ENCODE measurements at regions not wholly inside any gene's neighbourhood (a gene's known extent, or its start where the extent isn't known, plus 50 kb on each side); places are given as distances from the start of the nearest gene placed in this dataset.
"Not testable (repeated sequence)": the region's sequence is repeated elsewhere in the genome, so short reads cannot be mapped to it uniquely, and the experiment has no call there.

DNA sequence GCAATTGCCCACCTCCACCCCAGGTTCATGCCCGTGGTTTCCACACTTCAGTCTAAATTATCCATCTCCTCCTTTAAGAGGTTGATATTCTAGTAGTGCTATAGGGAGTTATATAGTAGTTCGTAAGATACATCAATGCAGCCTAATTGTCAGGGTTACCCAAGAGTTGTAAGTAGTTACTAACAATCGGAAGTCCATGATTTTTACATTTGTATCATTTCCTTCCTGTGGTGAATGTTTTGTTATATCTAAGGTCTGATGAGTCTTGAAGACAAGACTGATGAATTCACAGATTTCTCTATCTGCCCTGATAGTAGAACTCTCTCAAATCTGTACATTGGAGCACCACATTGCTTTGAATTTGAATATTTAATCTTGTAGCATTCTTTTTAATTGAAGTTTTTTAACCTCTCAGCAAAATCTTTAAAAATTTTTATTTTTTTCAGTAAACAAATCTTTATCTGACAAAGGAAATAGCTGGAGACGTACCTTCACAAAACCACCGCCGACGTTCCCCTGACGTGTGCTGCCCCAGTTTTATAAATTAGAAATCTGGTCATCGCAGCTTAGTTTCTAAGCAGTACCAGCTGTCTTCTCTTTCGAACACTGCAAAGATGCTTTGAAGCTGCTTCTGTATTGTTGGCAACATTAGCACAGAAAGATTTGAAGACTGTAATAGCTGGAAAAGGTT lies 264.5 kb downstream of the SOCS6 start:
- no peak for DNase-seq

GRCh38 chr18:70536370-70537062 lies 247.7 kb downstream of the SOCS6 start:
- DNase-seq, result no peak

GRCh38 chr18:70535041-70535440 lies 246.2 kb downstream of the SOCS6 start:
- DNase-seq, result no peak

- DNase-seq, result not testable (repeated sequence)
Observed at GRCh38 chr18:70525322-70525721, 236.5 kb downstream of the SOCS6 start.

DNA sequence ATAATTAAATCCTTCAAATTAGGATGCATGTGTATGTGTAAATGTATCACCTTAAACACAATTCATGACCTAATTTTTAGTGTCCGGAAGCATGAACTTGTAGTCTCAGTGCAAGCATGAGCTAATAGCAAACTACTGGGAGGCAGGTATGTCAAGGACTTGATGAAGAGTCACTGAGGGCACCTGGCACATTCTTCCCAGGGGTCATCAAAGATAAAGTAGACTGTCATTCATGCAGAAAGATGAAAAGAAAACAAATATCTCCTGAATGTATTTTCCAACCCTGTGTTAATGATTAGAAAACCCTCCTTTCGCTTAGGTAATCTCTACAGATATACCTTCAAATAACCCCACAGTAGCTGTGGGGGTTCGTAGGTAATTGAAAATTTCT lies 234.9 kb downstream of the SOCS6 start:
- no peak for DNase-seq

DNA sequence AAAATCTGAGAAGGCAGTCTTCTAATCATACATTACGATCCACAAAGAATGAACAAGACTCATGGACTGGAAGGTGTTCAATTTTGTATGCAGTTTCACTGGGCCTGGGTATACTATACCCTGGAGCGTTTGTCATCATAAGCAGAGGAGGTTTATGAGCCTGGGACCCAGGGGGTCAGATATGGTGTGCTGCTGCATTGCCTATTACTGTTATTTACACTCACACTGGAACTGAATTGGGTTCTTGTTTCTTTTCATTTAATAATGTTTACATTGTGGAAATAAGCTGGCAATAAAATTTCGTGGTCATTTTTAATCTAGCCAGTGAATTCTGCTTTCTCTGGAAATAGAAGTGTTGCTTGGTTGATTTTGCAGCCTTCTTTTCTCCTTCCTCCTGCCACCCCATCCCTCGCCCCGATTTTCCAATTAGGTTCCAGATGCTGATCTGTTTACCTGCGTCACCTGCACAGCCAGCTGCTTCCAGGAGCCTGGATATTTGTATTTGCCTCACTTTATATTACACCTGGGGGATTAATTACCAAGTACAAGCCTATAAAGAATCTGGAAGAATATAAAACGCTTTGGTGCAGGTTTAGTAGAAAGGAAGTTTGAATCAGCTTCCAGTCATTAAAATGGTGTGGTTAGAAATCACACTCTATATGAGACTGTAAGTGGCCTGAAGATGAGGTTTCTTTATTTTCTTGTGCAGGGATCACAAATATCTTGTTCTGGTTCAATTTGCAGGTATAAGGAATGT lies 234.4 kb downstream of the SOCS6 start:
- no peak for DNase-seq

GRCh38 chr18:70522183-70522680 lies 233.4 kb downstream of the SOCS6 start:
- DNase-seq, result no peak

DNA sequence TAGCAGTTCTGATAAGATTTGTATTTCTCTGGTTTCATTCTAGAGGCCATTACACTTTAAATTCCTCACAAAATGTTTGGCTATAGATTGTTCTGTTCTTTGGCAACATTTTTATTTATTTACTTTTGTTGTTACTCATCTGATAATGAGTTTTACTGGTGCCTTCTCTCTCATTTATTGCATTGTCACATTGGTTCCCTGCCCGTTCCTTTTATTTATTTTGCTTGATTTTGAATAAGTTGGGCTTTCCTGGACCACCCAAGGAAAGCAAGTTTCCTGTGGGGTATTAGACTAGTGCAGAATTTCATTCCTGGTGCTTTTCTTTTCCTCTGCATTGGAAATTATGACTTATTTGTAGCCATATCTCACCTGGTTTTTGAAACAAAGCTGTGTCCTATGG lies 232.0 kb downstream of the SOCS6 start:
- DNase-seq, result no peak

- DNase-seq, result no peak
Observed at GRCh38 chr18:70513502-70514171, 224.8 kb downstream of the SOCS6 start.

GRCh38 chr18:70507970-70508369 lies 219.1 kb downstream of the SOCS6 start:
- no peak for DNase-seq

- DNase-seq, result peak; percentile 42
Observed at GRCh38 chr18:70506511-70506910, 217.7 kb downstream of the SOCS6 start.

DNA sequence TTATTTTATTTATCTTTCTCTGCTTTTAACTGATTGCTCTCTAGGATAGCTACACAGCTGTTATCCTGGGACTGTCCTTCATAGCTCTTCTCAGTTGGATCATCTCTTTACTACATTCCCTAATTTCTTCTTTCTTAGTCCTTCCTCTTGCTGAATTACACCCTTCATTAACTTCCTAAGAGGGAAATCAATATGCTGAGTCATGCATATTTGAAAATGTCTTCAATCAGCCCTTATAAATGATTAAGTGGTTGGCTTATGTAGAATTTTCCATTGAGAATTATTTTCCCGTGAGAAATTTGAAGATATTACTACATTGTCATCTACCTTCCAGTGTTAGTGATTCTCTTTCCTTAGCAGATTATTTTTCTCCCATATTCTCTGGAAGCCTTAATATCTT lies 214.2 kb downstream of the SOCS6 start:
- no peak for DNase-seq

GRCh38 chr18:70501358-70501757 lies 212.5 kb downstream of the SOCS6 start:
- no peak for DNase-seq

- DNase-seq, result no peak
Observed at GRCh38 chr18:70500748-70501147, 211.9 kb downstream of the SOCS6 start.

DNA sequence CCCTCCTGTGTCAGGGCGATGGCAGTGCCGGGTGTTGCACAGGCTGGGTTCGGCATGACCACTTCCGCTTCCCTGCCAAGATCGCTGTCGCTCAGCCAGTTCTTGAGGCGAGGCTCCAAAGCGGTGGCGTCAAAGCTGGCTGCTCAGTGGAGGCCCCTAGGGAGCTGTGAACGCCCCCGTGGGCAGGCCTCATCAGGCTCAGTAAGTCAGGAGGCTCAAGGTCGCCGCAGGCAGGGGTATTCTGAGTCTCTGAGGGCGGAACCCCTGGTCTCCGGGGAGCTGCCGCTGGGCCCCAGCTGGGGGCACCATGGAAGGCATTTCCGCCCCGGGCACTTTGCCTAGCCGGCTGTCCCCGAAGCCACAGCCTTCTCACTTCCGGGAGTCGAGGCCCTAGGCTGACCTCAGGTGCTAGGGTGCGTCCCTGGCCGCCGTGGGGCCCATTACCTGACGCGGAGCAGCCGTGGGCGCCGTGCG lies 210.4 kb downstream of the SOCS6 start:
- DNase-seq, result no peak

DNA sequence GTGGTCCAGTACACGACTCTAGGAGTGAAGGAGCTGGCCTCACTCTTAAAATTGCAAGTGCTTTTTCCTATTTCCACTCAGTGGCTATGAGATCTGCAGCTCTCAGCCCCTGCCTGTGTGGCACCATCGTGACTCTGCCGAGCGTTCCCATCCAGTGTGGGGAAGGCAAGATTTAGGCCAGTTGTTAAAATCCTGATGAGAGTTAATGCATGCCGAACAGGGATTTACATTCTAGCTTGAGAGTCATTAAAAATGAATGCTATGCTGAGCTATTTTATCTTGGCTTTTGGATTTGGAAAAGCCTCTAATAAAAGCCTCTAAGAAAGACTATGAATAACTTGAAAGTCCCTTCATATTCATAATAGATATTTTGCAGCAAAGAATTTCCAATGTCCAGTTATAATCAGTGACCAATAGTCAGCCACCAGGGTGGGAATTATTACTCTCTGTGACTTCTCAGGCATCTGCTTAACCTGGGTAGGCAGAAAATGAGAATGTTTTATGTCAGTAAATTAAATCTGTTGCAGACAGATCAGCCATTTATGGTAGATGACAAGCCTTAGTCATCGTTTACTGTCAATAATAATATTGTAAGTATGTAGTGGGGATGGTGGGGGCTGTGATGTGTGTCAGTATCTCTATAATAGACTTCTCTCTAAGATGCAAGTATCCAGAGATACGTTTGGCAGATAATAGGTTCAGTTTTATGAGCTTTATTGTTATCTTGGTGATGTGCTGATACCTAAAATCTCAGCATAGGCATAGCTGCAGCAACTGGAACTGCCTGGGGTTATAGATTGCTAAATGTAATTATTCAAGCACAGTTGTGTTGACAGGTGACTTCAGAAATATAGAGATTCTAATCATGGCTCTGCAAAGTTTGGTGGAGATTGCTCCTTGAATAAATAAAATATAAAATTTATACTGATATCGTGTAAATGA lies 207.8 kb downstream of the SOCS6 start:
- DNase-seq, result no peak

DNA sequence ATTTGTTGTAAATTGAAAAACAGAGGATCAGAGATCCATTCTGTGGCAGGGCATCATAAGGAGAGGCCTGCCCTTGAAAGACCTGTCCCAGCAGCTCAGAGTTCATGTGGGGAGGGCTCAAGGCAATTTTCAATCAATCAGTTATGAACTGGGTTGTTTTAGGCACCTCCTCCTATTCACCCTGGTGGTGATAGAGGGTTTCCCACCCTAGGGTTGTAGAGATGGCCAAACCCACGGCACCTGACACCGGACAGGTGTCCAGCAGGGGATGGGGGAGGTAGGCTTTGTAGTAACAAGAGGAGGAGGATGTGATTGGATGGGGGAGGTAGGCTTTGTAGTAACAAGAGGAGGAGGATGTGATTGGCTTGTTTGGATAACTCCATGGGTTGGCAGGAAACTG lies 205.7 kb downstream of the SOCS6 start:
- no peak for DNase-seq

GRCh38 chr18:70493461-70493860 lies 204.6 kb downstream of the SOCS6 start:
- DNase-seq, result no peak

DNA sequence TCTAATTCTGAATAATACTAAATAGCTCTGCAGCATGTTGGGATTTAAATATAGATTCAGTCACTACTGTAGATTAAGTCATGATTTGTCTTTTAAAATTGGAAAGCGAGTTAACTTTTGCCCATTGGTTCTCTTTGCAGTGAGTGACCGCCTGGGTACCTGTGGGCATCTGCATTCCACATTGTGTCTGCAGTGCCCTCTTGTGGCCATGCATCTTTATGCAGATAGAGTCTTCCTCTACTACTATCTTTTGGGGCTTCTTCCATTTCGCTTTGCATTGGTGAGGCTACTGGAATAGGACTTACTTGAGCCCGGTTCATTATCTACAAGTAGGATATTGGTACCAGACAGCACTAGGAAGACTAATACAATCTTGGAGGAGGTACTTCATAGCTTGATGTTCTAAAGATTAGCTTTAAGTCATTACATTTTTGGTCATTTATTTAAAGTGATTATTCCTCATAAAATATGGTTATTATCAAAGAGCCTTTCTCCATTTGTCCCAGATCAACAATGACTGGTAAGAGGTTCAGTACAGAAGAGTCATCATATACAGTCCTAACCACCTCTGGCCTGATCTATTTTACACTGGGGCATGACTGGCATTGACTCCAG lies 203.0 kb downstream of the SOCS6 start:
- peak; percentile 84 for DNase-seq

DNA sequence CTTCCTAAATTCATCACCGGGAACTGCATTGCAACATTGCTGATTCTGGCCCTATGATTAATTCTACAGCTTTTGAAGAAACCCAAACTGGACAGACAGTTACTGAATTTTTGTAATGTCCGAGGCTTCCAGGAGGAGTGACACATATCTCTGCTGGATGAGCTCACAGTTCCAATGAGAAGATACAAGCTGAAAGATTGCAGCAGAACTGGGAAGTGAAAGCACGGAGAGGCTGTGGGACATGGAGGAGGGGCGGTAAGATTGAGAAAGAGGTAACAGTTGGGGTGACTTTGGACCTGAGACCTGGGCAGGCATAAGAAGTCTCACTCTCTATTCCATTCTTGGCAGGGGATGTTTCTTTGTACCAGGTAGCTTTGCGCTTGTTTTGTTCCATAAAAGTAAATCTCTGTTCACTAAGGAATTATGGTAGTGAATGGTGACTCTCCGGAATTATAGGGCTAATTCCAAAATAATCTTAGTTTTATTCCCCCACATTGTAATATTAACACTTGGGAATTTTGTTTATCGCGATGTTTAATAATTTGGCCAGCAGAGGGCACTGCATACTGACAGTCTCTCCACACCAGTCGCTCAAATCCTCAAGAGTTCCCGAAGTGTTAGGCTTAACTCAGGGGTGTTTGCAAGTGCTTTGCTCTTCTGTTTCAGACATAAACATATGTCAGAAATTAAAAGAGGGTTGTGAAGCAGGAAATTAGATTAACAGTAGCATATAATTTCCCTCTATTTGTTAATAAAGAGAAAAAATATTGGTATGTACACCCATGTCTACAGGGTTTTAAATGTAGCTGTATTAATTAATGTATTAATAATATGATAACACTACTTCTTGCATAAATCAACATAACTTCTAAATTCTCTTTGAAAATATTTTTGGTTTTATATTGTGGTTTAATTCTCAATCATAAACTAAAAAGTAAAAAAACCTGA lies 201.4 kb downstream of the SOCS6 start:
- DNase-seq, result peak; percentile 79

All from OCI-M1 (cell line).